K562 (cell line): ENCODE measurements at regions not wholly inside any gene's neighbourhood (a gene's known extent, or its start where the extent isn't known, plus 50 kb on each side); places are given as distances from the start of the nearest gene placed in this dataset.

ENCODE experiments used
- CREB1 ChIP-seq, 2 experiments: sonication (generic) in 1 of 2; formaldehyde crosslinking in 1 of 2; IDR thresholded peaks; 2 replicates each; pipeline versions ENCODE4 v1.6.1 to v1.8.0; 2012 to 2022; ENCODE audit warnings: inconsistent platforms in 1 of 2, mild to moderate bottlenecking in 1 of 2, missing genetic modification reagents in 1 of 2, moderate library complexity in 1 of 2
- GATAD2B ChIP-seq: fragments of 450-650 bp; IDR thresholded peaks from 2 replicates; pipeline ENCODE4 v1.6.1; 2017; ENCODE audit warnings: mild to moderate bottlenecking, borderline replicate concordance
- JUND ChIP-seq, 2 experiments: IDR thresholded peaks; 2 replicates in 1 of 2; 3 replicates in 1 of 2; pipeline ENCODE4 v1.6.1; 2011; ENCODE audit warnings: borderline replicate concordance in 2 of 2, low read depth in 2 of 2, low read length in 2 of 2, improper control_type of control experiment in 1 of 2, missing biosample characterization in 1 of 2, missing genetic modification characterization in 1 of 2, missing genetic modification reagents in 1 of 2
- MAFK ChIP-seq: IDR thresholded peaks from 2 replicates; pipeline ENCODE4 v1.6.1; 2011; ENCODE audit warnings: low read length, improper control_type of control experiment
- MYC ChIP-seq, 2 experiments: fragments of 250-450 bp in 1 of 2; sonication (Bioruptor Pico) in 1 of 2; IDR thresholded peaks; 2 replicates each; pipeline versions ENCODE4 v1.5.1 to v1.6.1; 2012 to 2021; ENCODE audit warnings: low read depth in 2 of 2, borderline replicate concordance in 1 of 2, improper control_type of control experiment in 1 of 2, low read length in 1 of 2, mild to moderate bottlenecking in 1 of 2, moderate library complexity in 1 of 2
- POLR2A ChIP-seq: fragments of 450-650 bp; conservative IDR thresholded peaks from 2 replicates; pipeline ENCODE4 v1.6.1; 2016
- RAD21 ChIP-seq, 2 experiments: fragments of 250-450 bp in 1 of 2; fragments of 450-650 bp in 1 of 2; sonication (Bioruptor Pico) in 1 of 2; formaldehyde crosslinking in 1 of 2; IDR thresholded peaks in 1 of 2; conservative IDR thresholded peaks in 1 of 2; 2 replicates each; pipeline versions ENCODE4 v1.4.0 to v1.8.0; 2020 to 2022; ENCODE audit warnings: mild to moderate bottlenecking in 2 of 2, moderate library complexity in 1 of 2
- TAF1 ChIP-seq: IDR thresholded peaks from 2 replicates; pipeline ENCODE4 v1.6.1; 2011; ENCODE audit warnings: mild to moderate bottlenecking, low read length, moderate library complexity; ENCODE audit not compliant: insufficient read depth, control insufficient read depth, severe bottlenecking; ENCODE audit errors: extremely low read depth
- ZBTB8A ChIP-seq: fragments of 450-650 bp; IDR thresholded peaks from 2 replicates; pipeline ENCODE4 v1.6.1; 2018; ENCODE audit warnings: mild to moderate bottlenecking, moderate library complexity; ENCODE audit not compliant: partially characterized antibody
- ZNF766 ChIP-seq: fragments of 200-800 bp; sonication (Bioruptor generic); conservative IDR thresholded peaks from 2 replicates; pipeline ENCODE4 v1.6.1; 2016; ENCODE audit warnings: missing genetic modification characterization, missing compliant biosample characterization
- TF ChIP-seq, protein P1 (sequence below), 3 experiments: IDR thresholded peaks in 2 of 3; conservative IDR thresholded peaks in 1 of 3; 2 replicates each; pipeline ENCODE4 v1.5.1; 2011 to 2012; ENCODE audit warnings: low read length in 3 of 3, mild to moderate bottlenecking in 3 of 3, control low read depth in 2 of 3, improper control_type of control experiment in 1 of 3, inconsistent platforms in 1 of 3, low read depth in 1 of 3, mixed read lengths in 1 of 3, moderate library complexity in 1 of 3; ENCODE audit not compliant: insufficient read depth in 2 of 3

DNA sequence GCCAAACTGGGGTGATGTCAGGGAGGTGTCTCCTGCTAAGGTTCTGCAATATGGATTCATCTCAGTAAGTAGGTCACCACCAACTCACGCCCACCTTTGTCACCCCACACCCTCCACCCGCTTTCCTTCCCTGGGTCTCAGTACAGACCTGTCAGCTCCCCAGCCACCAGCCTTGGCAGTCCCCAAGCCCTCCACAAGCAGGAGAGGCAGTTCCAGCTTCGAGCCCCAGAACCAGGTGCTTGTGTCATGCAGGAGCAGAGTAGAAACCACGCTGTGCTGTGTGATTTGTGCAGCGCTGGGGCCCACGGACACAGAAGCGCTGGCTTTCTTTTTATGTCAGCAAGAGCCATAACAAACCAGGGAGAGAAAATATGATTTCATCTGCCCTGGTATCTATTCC lies 89.0 kb upstream of the CDH4 start:
- TF ChIP-seq MAFK: no peak
- no peak for TF ChIP-seq MYC (IDR thresholded peaks at IDR 0.05; ENCODE audit: low read depth, low read length)
- TF ChIP-seq MYC (CRISPR knock-in tag; IDR thresholded peaks at IDR 0.05; ENCODE audit: borderline replicate concordance, low read depth): no peak
- TF ChIP-seq POLR2A: no peak
- TF ChIP-seq ZNF766 (CRISPR knock-in tag): no peak
- TF ChIP-seq ZBTB8A: no peak
- TF ChIP-seq GATAD2B: no peak
- no peak for TF ChIP-seq RAD21 (CRISPR knock-in tag; conservative IDR thresholded peaks at IDR 0.05 in 1 of 2, IDR thresholded peaks at IDR 0.05 in 1 of 2)
- no peak for TF ChIP-seq JUND (IDR thresholded peaks at IDR 0.05; ENCODE audit: borderline replicate concordance, low read depth, low read length)
- no peak for TF ChIP-seq JUND (tag; IDR thresholded peaks at IDR 0.05; ENCODE audit: borderline replicate concordance, low read depth, low read length)
- no peak for TF ChIP-seq TAF1
- no peak for TF ChIP-seq CREB1 (IDR thresholded peaks at IDR 0.05)
- TF ChIP-seq CREB1 (CRISPR knock-in tag; IDR thresholded peaks at IDR 0.05): no peak
- TF ChIP-seq, protein P1, sequence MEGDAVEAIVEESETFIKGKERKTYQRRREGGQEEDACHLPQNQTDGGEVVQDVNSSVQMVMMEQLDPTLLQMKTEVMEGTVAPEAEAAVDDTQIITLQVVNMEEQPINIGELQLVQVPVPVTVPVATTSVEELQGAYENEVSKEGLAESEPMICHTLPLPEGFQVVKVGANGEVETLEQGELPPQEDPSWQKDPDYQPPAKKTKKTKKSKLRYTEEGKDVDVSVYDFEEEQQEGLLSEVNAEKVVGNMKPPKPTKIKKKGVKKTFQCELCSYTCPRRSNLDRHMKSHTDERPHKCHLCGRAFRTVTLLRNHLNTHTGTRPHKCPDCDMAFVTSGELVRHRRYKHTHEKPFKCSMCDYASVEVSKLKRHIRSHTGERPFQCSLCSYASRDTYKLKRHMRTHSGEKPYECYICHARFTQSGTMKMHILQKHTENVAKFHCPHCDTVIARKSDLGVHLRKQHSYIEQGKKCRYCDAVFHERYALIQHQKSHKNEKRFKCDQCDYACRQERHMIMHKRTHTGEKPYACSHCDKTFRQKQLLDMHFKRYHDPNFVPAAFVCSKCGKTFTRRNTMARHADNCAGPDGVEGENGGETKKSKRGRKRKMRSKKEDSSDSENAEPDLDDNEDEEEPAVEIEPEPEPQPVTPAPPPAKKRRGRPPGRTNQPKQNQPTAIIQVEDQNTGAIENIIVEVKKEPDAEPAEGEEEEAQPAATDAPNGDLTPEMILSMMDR (IDR thresholded peaks at IDR 0.05 in 2 of 3, conservative IDR thresholded peaks at IDR 0.05 in 1 of 3; ENCODE audit: insufficient read depth in 2 of 3, low read depth in 1 of 3, low read length in 3 of 3): no peak
